ENCODE measurements at regions not wholly inside any gene's neighbourhood (a gene's known extent, or its start where the extent isn't known, plus 50 kb on each side); places are given as distances from the start of the nearest gene placed in this dataset.

- H3K27me3 Mint-ChIP-seq (ENCODE audit: insufficient read depth, unreplicated experiment) = peaks cover 24% of the 10 kb centered on the region
- BruUV-seq (replicated peaks) = no TSS peak
- POLR2A ChIA-PET = no interaction called here
- H3K27ac Mint-ChIP-seq (ENCODE audit: low read depth, unreplicated experiment) = no peak overlapping the region
- CTCF ChIA-PET = interaction anchor here (0.8 to 1.3 kb wide), 3 partner anchors 18 to 331 kb away, joined by 3 to 4 read pairs (median 3); no protein-coding TSS in a partner anchor
- no peaks in the 10 kb centered on the region for H3K36me3 Mint-ChIP-seq (ENCODE audit: insufficient read depth, unreplicated experiment)
- no peak for TF ChIP-seq CTCF (IDR thresholded peaks at IDR 0.05; ENCODE audit: unreplicated experiment)
- H3K4me1 Mint-ChIP-seq (ENCODE audit: insufficient read depth, unreplicated experiment) = no peaks in the 10 kb centered on the region
- no peak overlapping the region for H3K4me3 Mint-ChIP-seq (ENCODE audit: unreplicated experiment)
- intact Hi-C loops (cut with micrococcal nuclease) = no loop called here
- H3K9me3 Mint-ChIP-seq (ENCODE audit: unreplicated experiment) = no peaks in the 10 kb centered on the region
- DNase-seq (ENCODE audit: unreplicated experiment) = no peak
These were observed 417.3 kb downstream of the DMAC1 start for GRCh38 chr9:7382304-7382703.

GRCh38 chr9:7377489-7377888, 422.1 kb downstream of the DMAC1 start:
- H3K36me3 Mint-ChIP-seq (ENCODE audit: insufficient read depth, unreplicated experiment) = no peaks in the 10 kb centered on the region
- BruUV-seq (replicated peaks) = no TSS peak
- H3K27me3 Mint-ChIP-seq (ENCODE audit: insufficient read depth, unreplicated experiment) = peaks cover 12% of the 10 kb centered on the region
- no peak overlapping the region for H3K4me3 Mint-ChIP-seq (ENCODE audit: unreplicated experiment)
- no peak overlapping the region for H3K27ac Mint-ChIP-seq (ENCODE audit: low read depth, unreplicated experiment)
- H3K4me1 Mint-ChIP-seq (ENCODE audit: insufficient read depth, unreplicated experiment) = no peaks in the 10 kb centered on the region
- no peak for DNase-seq (ENCODE audit: unreplicated experiment)
- H3K9me3 Mint-ChIP-seq (ENCODE audit: unreplicated experiment) = peaks cover 8% of the 10 kb centered on the region
- intact Hi-C loops (cut with micrococcal nuclease) = no loop called here
- CTCF ChIA-PET = interaction anchor here (0.6 kb wide), 1 partner anchor 58 kb away, joined by 5 read pairs; no protein-coding TSS in a partner anchor
- POLR2A ChIA-PET = no interaction called here
- TF ChIP-seq CTCF (IDR thresholded peaks at IDR 0.05; ENCODE audit: unreplicated experiment) = no peak

GRCh38 chr9:7376833-7377232, 422.7 kb downstream of the DMAC1 start:
- Mint-ChIP-seq H3K27me3 (ENCODE audit: insufficient read depth, unreplicated experiment) (peaks cover 12% of the 10 kb centered on the region), H3K4me3 (ENCODE audit: unreplicated experiment) (no peak overlapping the region), H3K4me1 (ENCODE audit: insufficient read depth, unreplicated experiment) (no peaks in the 10 kb centered on the region), H3K36me3 (ENCODE audit: insufficient read depth, unreplicated experiment) (no peaks in the 10 kb centered on the region), H3K27ac (ENCODE audit: low read depth, unreplicated experiment) (no peak overlapping the region), H3K9me3 (ENCODE audit: unreplicated experiment) (peaks cover 8% of the 10 kb centered on the region)
- intact Hi-C loops (cut with micrococcal nuclease) = no loop called here
- DNase-seq (ENCODE audit: unreplicated experiment) = no peak
- POLR2A ChIA-PET = interaction anchor here (1.1 kb wide), 1 partner anchor 13 kb away, joined by 3 read pairs; no protein-coding TSS in a partner anchor
- BruUV-seq (replicated peaks) = no TSS peak
- no peak for TF ChIP-seq CTCF (IDR thresholded peaks at IDR 0.05; ENCODE audit: unreplicated experiment)
- CTCF ChIA-PET = interaction anchor here (0.6 to 1.2 kb wide), 3 partner anchors 25 to 550 kb away, joined by 3 read pairs; no protein-coding TSS in a partner anchor

- TF ChIP-seq CTCF (IDR thresholded peaks at IDR 0.05; ENCODE audit: unreplicated experiment) = no peak
- ChIA-PET CTCF (interaction anchor here (0.7 to 1.2 kb wide), 2 partner anchors 26 to 549 kb away, joined by 3 read pairs; no protein-coding TSS in a partner anchor), POLR2A (interaction anchor here (0.5 to 1.1 kb wide), 2 partner anchors 13 to 26 kb away, joined by 3 read pairs; no protein-coding TSS in a partner anchor)
- Mint-ChIP-seq H3K27me3 (ENCODE audit: insufficient read depth, unreplicated experiment) (peaks cover 12% of the 10 kb centered on the region), H3K9me3 (ENCODE audit: unreplicated experiment) (peaks cover 8% of the 10 kb centered on the region), H3K36me3 (ENCODE audit: insufficient read depth, unreplicated experiment) (no peaks in the 10 kb centered on the region), H3K4me1 (ENCODE audit: insufficient read depth, unreplicated experiment) (no peaks in the 10 kb centered on the region), H3K4me3 (ENCODE audit: unreplicated experiment) (no peak overlapping the region), H3K27ac (ENCODE audit: low read depth, unreplicated experiment) (no peak overlapping the region)
- intact Hi-C loops (cut with micrococcal nuclease) = no loop called here
- no TSS peak for BruUV-seq (replicated peaks)
- no peak for DNase-seq (ENCODE audit: unreplicated experiment)
These were observed 423.4 kb downstream of the DMAC1 start for GRCh38 chr9:7376213-7376612.
